HEK293 (cell line): ENCODE measurements at regions not wholly inside any gene's neighbourhood (a gene's known extent, or its start where the extent isn't known, plus 50 kb on each side); places are given as distances from the start of the nearest gene placed in this dataset.

Experiments used
- AEBP2 ChIP-seq: fragments of 450-650 bp; formaldehyde crosslinking; IDR thresholded peaks from 2 replicates; pipeline ENCODE4 v1.5.1; 2016; ENCODE audit warnings: missing biosample characterization, missing genetic modification characterization, borderline replicate concordance
- CTCF ChIP-seq: fragments of 450-650 bp; formaldehyde crosslinking; IDR thresholded peaks from 2 replicates; pipeline ENCODE4 v1.5.1; 2016; ENCODE audit warnings: missing biosample characterization, missing genetic modification characterization
- ELK4 ChIP-seq: IDR thresholded peaks from 2 replicates; pipeline ENCODE4 v1.6.1; 2011; ENCODE audit warnings: mild to moderate bottlenecking, low read depth, low read length, borderline replicate concordance
- ZBTB8A ChIP-seq: fragments of 450-650 bp; formaldehyde crosslinking; IDR thresholded peaks from 2 replicates; pipeline ENCODE4 v1.5.1; 2016; ENCODE audit warnings: missing biosample characterization, missing genetic modification characterization
- ZNF292 ChIP-seq: fragments of 450-650 bp; formaldehyde crosslinking; IDR thresholded peaks from 2 replicates; pipeline ENCODE4 v1.5.1; 2016; ENCODE audit warnings: low read depth, missing biosample characterization, missing genetic modification characterization, borderline replicate concordance

- no peak for TF ChIP-seq CTCF (tag by site-specific recombination)
- no peak for TF ChIP-seq ZBTB8A (tag by site-specific recombination)
- no peak for TF ChIP-seq ZNF292
- no peak for TF ChIP-seq AEBP2 (tag by site-specific recombination)
- no peak for TF ChIP-seq ELK4
These were observed 1090.4 kb upstream of the RAG2 start for GRCh38 chr11:37688456-37688855.
